ENCODE measurements at regions not wholly inside any gene's neighbourhood (a gene's known extent, or its start where the extent isn't known, plus 50 kb on each side); places are given as distances from the start of the nearest gene placed in this dataset.
A peak's percentile ranks its signal among the peaks of the same experiment; 100 is the strongest.

DNA sequence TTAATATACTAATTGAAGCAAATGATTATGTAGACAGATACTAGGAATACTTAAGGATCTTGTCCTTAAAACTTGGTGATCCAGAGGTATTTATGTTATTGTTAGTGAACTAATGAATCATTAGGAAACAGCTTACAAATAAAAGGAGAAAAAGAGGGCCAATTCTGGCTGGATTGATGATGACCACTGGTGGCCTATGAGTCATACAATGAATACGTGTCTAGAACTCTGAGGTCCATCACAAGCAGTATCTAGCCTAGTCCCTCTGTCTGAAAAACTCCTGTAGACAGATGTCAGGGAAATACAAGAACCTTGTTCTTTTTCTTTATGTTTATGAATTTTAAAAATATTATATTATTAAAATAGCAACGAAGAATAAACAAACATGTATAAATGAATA, 51.7 kb upstream of the RTL1 start:
- DNase-seq (ENCODE audit: low read depth), result no peak

DNA sequence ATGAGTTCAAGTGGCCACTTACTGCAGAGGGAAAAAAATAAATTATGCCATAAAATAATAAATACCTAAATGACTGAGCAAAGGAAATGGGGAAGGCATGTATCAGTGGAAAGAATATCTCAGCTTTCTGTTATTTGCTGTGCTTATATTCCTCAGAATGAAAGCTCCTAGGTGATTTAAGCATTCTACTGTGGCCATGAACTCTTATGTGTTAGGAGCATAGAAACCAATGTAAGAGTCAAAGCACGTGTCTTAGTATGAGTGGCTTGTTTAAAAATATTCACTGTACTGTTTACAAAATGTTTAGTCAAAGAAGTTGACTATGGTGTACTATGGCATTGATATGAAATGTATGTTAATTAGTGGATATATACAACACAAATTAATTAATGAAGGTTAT, 59.0 kb upstream of the RTL1 start:
- no peak for DNase-seq (ENCODE audit: low read depth)

DNA sequence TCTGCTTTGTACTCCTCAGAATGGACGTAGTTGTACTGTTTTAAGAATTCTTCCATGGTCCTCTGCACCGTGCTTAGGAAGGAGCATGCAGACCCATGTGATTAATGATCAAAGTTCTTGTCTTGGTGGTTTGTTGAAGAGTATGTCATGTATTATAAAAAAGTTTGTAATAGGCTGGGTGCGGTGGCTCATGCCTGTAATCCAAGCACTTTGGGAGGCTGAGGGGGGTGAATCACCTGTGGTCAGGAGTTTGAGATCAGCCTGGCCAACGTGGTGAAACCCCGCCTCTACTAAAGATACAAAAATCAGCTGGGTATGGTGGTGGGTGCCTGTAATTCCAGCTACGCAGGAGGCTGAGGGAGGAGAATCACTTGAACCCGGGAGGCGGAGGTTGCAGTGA, 61.8 kb upstream of the RTL1 start:
- DNase-seq (ENCODE audit: low read depth), result no peak

DNA sequence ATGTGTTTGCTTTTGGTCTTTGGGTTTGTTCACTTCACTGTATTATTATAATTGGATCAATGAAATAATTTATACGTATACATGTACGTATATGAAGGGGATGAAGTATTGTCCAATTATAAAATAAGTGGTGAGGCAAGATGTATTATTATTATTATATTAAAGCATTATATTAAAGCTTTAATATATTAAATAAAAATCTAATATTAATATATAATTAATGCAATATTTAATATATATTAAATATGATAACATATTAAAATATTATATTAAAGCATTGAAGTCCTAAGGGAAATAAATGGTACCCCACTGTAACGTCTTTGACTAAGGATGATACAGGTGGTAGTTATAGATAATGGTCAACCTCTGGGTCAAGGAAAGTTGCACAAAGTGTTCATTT, 63.7 kb upstream of the RTL1 start:
- DNase-seq (ENCODE audit: low read depth), result no peak

DNA sequence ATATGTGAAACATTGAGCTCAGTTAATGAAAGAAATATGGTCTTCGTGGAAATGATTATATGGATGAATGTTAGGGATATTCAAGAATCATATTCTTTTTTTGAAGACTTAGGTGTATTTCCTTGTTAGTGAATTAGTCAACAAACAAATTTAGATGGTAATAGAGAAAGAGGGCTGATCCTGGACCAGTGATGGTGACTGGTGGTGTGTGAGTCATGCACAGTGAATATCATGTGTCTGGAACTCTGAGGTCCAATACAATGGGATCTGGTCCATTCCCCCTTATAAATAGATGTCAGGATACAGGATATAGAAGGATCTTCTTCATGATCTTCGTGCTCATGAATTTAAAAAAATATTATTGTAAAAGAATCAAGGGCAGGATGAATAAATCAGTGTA, 64.4 kb upstream of the RTL1 start:
- no peak for DNase-seq (ENCODE audit: low read depth)

DNA sequence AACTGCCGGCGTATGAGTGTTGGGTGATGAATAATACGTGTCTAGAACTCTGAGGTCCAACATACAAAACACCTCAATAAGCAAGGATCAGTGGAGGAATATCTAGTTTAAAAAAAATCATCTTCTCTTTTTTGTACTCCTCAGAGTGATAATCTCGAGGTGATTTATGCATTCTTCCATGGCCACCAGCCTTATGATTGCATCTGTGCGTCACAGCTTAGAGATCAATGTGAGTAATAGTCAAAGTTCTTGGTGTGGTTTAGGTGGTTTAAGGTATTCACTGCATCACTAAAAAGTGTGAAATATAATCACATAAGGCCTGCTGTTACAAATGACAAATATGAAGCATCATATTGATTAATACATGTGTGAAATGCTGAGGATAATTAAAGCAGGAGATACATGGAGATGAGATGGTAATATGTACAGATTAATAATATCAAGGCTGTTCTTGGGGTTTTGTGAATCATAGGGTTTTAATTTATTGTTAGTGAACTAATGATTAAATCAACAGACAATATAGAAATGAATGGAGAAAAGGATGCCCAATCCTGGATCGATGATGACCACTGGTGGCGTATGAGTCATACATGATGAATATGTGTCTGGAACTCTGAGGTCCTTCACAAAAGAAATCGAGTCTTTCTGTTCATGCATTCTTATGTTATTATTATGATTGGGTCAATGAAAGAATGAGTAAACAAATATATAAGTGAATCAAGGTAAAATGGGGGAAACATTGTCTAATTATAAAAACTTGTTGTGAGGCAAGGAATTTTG, 68.8 kb upstream of the RTL1 start:
- DNase-seq (ENCODE audit: low read depth), result no peak

DNA sequence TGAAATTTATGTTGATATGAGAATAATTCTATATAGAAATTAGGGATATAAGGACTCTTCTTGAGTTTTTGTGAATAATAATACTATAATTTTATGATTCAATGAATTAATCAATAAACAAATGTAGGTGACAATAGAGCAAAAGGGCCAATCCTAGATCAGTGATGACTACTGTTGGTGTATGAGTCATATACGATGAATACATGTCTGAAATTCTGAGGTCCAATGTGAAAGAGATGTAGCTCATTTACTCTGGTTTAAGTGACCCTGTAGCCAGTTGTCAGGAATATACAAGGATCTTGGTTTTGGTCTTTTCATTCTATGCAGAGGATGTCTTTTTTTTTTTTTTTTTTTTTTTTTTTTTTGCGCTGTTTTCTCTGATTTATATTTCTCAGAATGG, 72.1 kb upstream of the RTL1 start:
- DNase-seq (ENCODE audit: low read depth), result no peak

DNA sequence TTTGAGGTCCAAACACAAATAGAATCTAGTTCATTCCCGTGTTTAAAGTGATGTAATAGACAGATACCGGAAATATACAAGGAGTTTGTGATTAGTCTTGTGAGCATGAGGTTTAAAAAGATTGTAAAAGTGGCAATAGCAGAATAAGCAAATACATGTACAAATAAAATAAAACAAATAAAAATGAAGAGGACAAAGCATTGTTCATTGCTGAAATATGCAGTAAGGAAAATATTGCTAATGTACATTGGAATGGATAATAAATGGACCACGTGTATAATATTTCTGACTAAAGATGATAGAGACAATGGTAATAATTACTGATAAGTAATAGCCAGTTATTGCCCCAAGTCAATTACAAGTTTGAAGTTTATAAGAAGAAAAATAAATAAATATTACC, 75.6 kb upstream of the RTL1 start:
- no peak for DNase-seq (ENCODE audit: low read depth)

DNA sequence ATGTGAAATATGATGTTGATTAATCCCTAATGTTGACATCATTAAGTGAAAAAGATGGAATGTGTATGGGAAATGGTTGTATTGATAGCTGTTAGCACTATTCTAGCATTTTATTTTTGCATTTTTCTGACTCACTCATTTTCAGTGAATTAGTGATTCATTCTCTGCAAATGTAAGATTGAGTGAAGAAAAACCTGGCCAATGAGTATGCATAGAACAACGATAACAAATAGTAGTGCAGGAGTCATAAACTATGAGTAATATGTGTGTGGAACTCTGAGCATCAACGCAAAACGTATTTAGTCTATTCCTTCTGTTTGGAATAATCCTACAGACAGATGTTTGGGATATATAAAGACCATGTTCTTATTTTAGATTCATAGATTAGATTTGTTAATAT, 76.3 kb upstream of the RTL1 start:
- DNase-seq (ENCODE audit: low read depth), result peak; percentile 60

DNA sequence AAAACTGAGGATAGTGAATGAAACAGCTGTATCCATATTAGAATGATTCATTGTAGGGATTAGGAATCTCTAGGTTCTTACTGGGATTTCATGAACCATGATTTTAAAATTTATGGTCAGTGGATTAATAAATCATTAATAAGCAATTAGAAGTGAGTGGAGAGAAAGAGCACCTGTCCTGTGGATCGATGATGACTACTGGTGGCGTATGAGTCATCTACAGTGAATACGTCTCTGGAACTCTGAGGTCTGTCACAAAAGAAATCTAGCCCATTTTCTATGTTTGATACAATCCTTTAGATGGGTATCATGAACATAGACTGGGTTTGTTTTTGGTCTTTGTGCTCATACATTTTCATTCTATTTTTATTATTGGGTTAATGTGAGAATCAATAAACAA, 77.3 kb upstream of the RTL1 start:
- DNase-seq (ENCODE audit: low read depth), result no peak

DNA sequence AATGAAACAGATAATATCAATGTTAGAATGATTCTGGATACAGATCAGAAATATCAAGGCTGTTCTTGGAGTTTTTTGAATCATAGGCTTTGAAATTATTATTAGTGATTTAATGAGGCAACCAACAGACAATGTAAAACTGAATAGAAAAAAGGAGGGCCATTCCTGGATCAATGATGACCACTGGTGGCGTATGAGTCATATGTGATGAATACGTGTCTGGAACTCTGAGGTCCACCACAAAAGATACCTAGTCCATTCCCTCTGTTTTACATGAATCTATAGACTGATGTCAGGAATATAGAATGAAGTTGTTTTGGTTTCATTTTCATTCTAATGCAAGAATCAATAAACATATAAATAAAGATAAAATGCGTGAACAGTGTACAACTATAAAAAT, 78.3 kb upstream of the RTL1 start:
- no peak for DNase-seq (ENCODE audit: low read depth)

DNA sequence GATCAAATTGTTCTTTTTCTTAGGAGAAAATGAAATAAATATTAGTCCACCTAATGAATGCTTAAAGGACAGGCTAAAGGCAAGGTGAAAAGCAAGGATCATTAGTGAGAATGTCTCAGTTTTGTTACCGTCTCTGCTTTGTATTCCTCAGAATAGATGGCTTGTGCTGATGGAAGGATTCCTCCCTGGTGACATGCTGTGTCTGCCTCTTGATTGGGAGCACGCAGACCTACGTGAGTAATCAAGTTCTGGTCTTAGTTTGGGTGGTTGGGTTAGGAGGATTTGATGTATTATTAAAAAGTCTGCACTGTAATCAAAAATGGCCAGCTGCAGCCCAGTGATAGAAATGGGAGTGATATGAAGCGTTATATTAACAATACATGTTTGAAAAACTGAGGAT, 78.8 kb upstream of the RTL1 start:
- no peak for DNase-seq (ENCODE audit: low read depth)

DNA sequence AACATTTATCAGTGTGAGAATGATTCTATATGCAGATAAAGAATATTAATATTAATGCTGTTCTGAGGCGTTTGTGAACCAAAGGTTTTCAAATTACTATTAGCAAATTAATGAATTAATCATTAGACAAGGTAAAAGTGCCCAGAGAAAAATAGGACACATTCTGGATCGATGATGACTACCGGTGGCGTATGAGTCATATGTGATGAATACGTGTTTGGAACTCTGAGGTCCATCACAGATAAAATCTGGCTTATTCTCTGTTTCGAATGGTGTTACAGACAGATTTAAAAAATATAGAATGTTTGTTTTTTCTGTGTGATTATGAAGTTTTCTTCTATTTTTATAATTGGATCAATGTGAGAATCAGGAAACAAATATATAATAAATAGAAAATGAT, 79.2 kb upstream of the RTL1 start:
- no peak for DNase-seq (ENCODE audit: low read depth)

DNA sequence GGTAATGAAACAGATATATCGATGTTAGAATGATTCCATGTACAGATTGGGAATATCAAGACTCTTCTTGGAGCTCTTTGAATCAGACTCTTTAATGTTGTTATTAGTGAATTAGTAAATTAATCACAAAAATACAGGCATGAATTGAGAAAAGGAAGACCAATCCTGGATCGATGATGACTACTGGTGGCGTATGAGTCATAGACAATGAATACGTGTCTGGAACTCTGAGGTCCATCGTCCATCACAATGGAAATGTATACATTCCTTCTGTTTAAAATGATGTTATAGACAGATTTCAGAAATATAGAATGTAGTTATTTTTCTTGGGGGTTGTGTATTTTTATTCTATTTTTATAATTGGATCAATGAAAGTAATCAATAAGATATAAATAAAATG, 80.2 kb upstream of the RTL1 start:
- no peak for DNase-seq (ENCODE audit: low read depth)

DNA sequence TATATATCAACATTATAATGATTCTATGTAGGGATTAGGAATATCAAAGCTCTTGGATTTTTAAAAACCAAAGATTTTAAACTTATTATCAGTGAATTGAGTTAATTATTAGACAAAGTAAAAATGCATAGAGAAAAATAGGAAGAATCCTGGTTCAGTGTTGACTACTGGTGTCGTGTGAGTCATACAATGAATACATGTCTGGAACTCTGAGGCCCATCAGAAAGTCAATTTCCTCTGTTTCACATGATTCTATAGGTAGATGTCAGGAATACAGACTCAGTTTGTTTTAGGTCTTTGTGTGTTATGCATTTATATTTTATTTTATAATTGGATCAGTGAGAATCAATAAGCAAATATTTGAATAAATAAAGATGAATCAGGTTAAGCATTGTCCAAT, 84.5 kb upstream of the RTL1 start:
- DNase-seq (ENCODE audit: low read depth), result no peak

DNA sequence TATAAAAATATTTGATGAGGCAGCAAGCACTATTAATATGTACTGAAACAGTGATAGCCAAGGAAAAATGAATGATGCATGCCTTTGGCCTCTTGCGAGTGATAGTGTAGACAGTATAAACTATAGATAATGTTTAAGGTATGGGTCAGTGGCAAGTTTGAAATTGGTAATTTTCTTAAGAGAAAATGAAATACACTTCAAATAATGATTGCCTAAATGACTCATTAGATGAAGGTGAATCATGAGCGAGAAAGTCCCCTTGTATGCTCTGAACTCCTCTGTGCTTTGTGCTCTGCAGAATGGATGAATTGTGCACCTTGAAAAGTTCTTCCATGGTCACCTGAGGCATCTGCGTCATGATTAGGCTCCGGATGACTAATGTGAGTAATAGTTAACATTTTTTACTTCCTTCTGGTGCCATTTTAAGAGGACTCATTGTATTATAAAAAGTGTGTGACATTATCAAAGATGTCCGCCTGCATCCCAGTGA, 84.9 kb upstream of the RTL1 start:
- no peak for DNase-seq (ENCODE audit: low read depth)

DNA sequence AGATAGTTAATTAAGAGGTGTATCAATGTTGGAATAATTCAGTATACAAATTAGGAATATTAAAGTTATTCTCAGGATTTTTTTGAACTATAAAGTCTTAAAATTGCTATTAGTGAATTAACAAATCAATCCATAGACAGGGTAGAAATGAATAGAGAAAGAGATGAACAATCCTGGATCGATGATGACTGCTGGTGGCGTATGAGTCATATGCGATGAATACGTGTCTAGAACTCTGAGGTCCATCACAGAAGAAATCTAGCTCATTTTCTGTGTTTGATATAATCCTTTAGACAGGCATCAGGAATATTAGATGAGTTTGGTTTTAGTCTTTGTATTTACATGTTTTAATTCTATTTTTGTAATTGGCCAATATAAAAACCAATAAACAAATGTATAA, 85.4 kb upstream of the RTL1 start:
- DNase-seq (ENCODE audit: low read depth), result no peak

DNA sequence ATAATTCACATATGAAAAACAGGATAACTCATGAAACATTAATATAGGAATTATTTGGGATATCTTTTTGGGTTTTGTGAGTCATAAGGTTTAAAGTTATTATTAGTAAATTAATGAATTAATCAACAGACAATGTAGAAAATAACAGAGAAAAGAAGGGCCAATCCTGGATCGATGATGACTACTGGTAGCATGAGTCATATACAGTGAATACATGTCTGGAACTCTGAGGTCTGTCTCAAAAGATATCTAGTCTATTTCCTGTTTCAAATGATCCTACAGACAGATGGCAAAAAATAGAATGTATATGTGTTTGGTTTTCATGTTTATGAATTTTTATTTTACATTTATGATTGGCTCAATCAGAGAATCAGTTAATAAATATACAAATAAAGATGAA, 86.4 kb upstream of the RTL1 start:
- no peak for DNase-seq (ENCODE audit: low read depth)

DNA sequence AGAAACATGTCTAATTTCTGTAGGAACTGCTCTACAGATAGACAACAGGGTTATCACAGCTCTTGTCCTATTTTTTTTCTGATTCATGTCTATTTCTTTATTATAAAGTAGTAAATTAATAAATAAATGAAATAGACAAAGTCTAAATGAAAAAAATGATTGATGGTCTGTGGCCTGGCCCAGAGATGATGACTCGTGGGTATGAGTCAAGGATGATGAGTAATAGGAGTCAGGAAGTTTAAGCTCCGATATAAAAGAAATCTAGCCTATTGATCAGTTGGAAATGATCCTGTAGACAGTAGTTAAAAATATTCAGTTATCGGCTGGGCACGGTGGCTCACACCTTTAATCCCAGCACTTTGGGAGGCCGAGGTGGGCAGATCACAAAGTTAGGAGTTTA, 90.6 kb upstream of the RTL1 start:
- DNase-seq (ENCODE audit: low read depth), result no peak

DNA sequence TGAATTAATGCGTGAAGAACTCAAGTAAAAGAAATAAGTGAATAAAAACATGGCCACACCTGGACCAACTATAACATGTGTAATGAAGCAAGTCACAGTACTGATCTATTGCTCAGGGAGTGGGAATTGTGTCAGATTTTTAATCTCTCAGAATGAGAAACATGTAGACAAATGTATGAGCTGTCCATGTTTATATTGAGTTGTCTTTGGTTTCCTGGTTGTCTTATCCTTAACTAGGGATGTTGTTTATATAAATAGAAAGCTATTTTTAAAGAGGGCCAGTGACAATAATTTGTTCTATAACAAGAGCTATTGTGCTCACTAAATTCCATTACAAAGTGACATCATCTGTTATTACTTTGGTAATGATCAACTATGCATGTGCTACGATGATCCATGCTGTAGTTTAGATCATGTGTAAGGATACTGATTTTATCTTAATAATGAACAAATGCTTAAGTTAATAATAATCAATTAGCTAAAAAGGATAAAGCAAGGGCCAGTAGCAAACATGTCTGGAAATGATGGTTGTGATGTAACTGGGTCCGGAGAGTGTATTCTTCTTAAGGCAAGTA, 91.3 kb upstream of the RTL1 start:
- no peak for DNase-seq (ENCODE audit: low read depth)

DNA sequence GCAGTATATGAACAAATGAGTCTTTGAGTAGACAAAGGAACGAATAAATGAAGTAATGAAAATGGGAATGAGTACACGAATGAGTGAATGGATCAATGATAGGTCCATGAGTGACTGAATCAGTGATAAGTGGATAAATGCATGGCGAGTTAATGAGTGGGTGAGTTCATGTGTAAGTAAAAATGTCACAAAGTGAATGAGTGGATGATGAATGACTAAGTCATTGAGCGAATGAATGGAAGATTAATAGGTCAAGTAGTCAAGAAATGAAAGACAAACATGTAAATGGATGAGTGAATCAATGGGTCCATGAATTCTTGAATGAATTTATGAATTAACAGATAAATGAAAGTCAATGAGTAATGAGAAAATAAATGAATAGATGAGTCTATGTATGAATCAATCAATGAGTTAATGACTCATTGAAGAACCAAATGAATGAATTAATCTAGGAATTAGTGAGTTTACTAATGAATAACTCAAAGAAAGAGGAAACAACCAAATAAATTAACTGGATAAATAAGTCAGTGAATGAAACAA, 97.3 kb upstream of the RTL1 start:
- DNase-seq (ENCODE audit: low read depth), result no peak

DNA sequence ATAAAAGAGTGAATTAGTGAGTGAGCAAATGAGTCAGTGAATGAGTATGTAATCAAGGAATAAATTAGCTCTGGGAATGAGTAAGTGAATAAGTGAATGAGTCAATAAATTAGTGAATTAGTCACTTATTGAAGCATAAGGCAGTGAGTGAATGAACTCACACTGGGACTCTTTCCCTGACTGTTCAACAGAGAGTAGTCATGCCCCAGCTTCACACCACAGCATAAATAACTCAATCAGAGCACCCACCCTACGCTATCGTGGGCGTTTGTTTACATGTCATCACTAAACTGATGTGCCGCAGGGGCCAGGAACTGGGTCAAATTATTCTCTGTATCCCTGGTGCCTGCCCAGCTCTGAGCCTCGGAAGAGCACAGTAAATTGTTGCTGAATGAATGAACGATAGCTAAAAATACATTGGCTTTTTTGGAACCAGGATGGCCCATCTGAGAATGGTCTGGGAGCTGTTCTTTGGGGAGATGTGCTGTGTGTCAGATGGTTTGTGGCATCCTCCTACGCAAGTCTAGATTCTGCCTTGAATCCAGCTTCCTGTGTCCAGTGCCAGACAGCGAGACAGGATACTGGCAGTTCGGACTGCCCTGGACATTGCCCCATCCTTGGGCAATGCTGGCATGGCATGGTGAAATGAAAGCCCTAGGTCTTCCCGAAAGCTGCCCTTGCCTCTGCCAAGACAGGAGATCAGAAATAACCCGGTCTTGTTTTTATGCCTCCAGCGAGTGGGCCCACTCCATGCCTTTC, 98.0 kb upstream of the RTL1 start:
- DNase-seq (ENCODE audit: low read depth), result no peak

DNA sequence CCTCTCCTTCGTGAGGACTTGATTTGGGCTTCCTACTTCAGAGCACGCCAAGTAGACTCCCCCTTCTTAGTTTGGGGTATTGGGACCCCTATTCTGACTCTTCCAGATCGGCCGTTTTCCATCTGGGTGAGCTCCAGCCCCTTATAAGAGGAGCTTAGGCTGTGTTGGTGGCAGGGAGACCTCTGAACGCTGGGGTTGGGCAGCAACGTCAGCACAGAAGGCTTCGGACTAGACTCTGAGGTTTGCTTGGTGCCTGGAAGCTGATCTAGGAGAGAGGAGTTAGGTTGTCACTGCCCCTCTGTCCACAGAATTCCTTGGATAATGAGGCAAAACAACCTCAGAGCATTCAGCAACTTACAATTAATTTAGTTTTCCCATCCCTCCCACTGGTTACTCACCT, 99.2 kb upstream of the RTL1 start:
- no peak for DNase-seq (ENCODE audit: low read depth)
